GM12878 (cell line): ENCODE measurements at regions not wholly inside any gene's neighbourhood (a gene's known extent, or its start where the extent isn't known, plus 50 kb on each side); places are given as distances from the start of the nearest gene placed in this dataset.

Source experiments
- ATAC-seq: fragments of 200-7000 bp; cut with Tn5 transposase; 3 replicates; pipeline ENCODE4 v1.9.1; 2020; ENCODE audit warnings: mild to moderate bottlenecking, moderate library complexity
- BruUV-seq: library from RNA; stranded (reverse); fragments of 400-500 nt; replicated peaks from 2 replicates; lab custom pipeline; 2021; lab: Mats Ljungman, UMichigan
- CTCF ChIA-PET: fragments of 300-600 bp; sonication (Branson Sonifier 250); formaldehyde crosslinking; extraction: SDS; loops from one replicate; lab custom pipeline; 2021; ENCODE audit warnings: inconsistent platforms; lab: Yijun Ruan, JAX
- POLR2A ChIA-PET: fragments of 350-600 bp; formaldehyde crosslinking; extraction: SDS; loops from one replicate; lab custom pipeline; 2021; ENCODE audit warnings: inconsistent platforms; lab: Charles Lee
- RAD21 ChIA-PET: fragments of 300-600 bp; sonication (Branson Sonifier 250); formaldehyde crosslinking; loops from one replicate; lab custom pipeline; 2023; ENCODE audit warnings: antibody characterized with exemption; ENCODE audit not compliant: unreplicated experiment; lab: Charles Lee
- SMC1A ChIA-PET: fragments of 300-600 bp; sonication (Branson Sonifier 250); formaldehyde crosslinking; loops from one replicate; lab custom pipeline; 2023; ENCODE audit not compliant: unreplicated experiment, uncharacterized antibody; lab: Charles Lee
- DNase-seq: peaks from one replicate; pipeline ENCODE4 v3.0.0-alpha.2; 2011; ENCODE audit warnings: low read depth, low spot score
- FAIRE-seq: peaks from 3 replicates; lab custom pipeline; 2011; peaks lifted over from hg19 to GRCh38; lab: Jason Lieb, UNC
- H2AFZ ChIP-seq: 2 replicates; pipeline ENCODE4 v1.6.0; 2011; ENCODE audit warnings: low read depth, low read length, control low read depth; ENCODE audit not compliant: control insufficient read depth
- H3K27ac ChIP-seq: 2 replicates; pipeline ENCODE4 v1.5.1; 2011; ENCODE audit warnings: control low read depth; ENCODE audit not compliant: control insufficient read depth, insufficient read depth
- H3K27me3 ChIP-seq, 2 experiments: replicated peaks in 1 of 2; 2 replicates each; pipeline versions ENCODE4 v1.6.0 to v1.6.1; 2011; ENCODE audit warnings: low read length in 1 of 2; ENCODE audit not compliant: control insufficient read depth in 2 of 2, insufficient read depth in 2 of 2
- H3K36me3 ChIP-seq, 2 experiments: 2 replicates each; pipeline ENCODE4 v1.5.1; 2011; ENCODE audit warnings: low read length in 1 of 2; ENCODE audit not compliant: control insufficient read depth in 2 of 2, insufficient read depth in 2 of 2
- H3K4me1 ChIP-seq: 2 replicates; pipeline ENCODE4 v1.6.1; 2011; ENCODE audit warnings: mild to moderate bottlenecking, low read length, moderate library complexity, mixed read lengths; ENCODE audit not compliant: control insufficient read depth, insufficient read depth
- H3K4me2 ChIP-seq: 2 replicates; pipeline ENCODE4 v1.6.0; 2011; ENCODE audit warnings: control low read depth; ENCODE audit not compliant: control insufficient read depth, insufficient read depth
- H3K4me3 ChIP-seq: fragments of 200-600 bp; sonication (generic); 2 replicates; pipeline ENCODE4 v1.5.1; 2016
- H3K79me2 ChIP-seq: 2 replicates; pipeline ENCODE4 v1.6.0; 2011; ENCODE audit warnings: low read length; ENCODE audit not compliant: control insufficient read depth, insufficient read depth
- H3K9ac ChIP-seq: 2 replicates; pipeline ENCODE4 v1.8.0; 2011; ENCODE audit warnings: low read length, control low read depth, mixed read lengths; ENCODE audit not compliant: control insufficient read depth, insufficient read depth
- H3K9me3 ChIP-seq: replicated peaks from 3 replicates; pipeline ENCODE4 v1.5.1; 2011; ENCODE audit warnings: mild to moderate bottlenecking, low read length; ENCODE audit not compliant: control insufficient read depth, insufficient read depth
- H4K20me1 ChIP-seq: 2 replicates; pipeline ENCODE4 v1.6.0; 2011; ENCODE audit not compliant: control insufficient read depth, insufficient read depth
- ATF3 ChIP-seq: IDR thresholded peaks from 2 replicates; pipeline ENCODE4 v1.6.1; 2011; ENCODE audit warnings: low read depth, mild to moderate bottlenecking, low read length, moderate library complexity, borderline replicate concordance; ENCODE audit errors: extremely low read depth
- BCLAF1 ChIP-seq: fragments of 450-650 bp; IDR thresholded peaks from 2 replicates; pipeline ENCODE4 v1.6.1; 2017; ENCODE audit warnings: antibody characterized with exemption, mild to moderate bottlenecking, moderate library complexity
- CBX3 ChIP-seq: fragments of 200-600 bp; sonication (generic); IDR thresholded peaks from 2 replicates; pipeline ENCODE4 v1.6.1; 2016; ENCODE audit warnings: low read depth, borderline replicate concordance
- CBX5 ChIP-seq: sonication (generic); IDR thresholded peaks from 2 replicates; pipeline ENCODE4 v1.6.1; 2016; ENCODE audit warnings: low read depth, moderate library complexity, mild to moderate bottlenecking, inconsistent platforms
- CHD1 ChIP-seq: IDR thresholded peaks from 2 replicates; pipeline ENCODE4 v1.6.1; 2012; ENCODE audit warnings: low read depth, low read length, improper control_type of control experiment
- EED ChIP-seq: sonication (generic); IDR thresholded peaks from 2 replicates; pipeline ENCODE4 v1.6.1; 2016; ENCODE audit warnings: antibody characterized with exemption, low read depth
- NBN ChIP-seq: fragments of 450-650 bp; IDR thresholded peaks from 2 replicates; pipeline ENCODE4 v1.6.1; 2016
- PAX5 ChIP-seq: IDR thresholded peaks from 2 replicates; pipeline ENCODE4 v1.6.1; 2011; ENCODE audit warnings: low read depth, low read length, borderline replicate concordance
- RAD21 ChIP-seq: IDR thresholded peaks from 2 replicates; pipeline ENCODE4 v1.6.1; 2011; ENCODE audit warnings: mild to moderate bottlenecking, low read depth, low read length, moderate library complexity; ENCODE audit not compliant: insufficient read depth
- SMARCA5 ChIP-seq: fragments of 450-650 bp; IDR thresholded peaks from 2 replicates; pipeline ENCODE4 v1.6.1; 2017; ENCODE audit warnings: mild to moderate bottlenecking
- SPI1 ChIP-seq: IDR thresholded peaks from 2 replicates; pipeline ENCODE4 v1.6.1; 2011; ENCODE audit warnings: low read depth, mild to moderate bottlenecking, low read length, moderate library complexity, borderline replicate concordance; ENCODE audit not compliant: insufficient read depth
- SRF ChIP-seq, 2 experiments: IDR thresholded peaks; 2 replicates each; pipeline ENCODE4 v1.6.1; 2011; ENCODE audit warnings: low read depth in 2 of 2, low read length in 2 of 2, mild to moderate bottlenecking in 1 of 2, moderate library complexity in 1 of 2
- USF1 ChIP-seq: IDR thresholded peaks from 2 replicates; pipeline ENCODE4 v1.6.1; 2011; ENCODE audit warnings: borderline replicate concordance, low read depth, mild to moderate bottlenecking, moderate library complexity, mixed read lengths, low read length; ENCODE audit not compliant: insufficient read depth; ENCODE audit errors: extremely low read length
- ZSCAN29 ChIP-seq: fragments of 450-650 bp; IDR thresholded peaks from 2 replicates; pipeline ENCODE4 v1.6.1; 2017; ENCODE audit warnings: mild to moderate bottlenecking, moderate library complexity
- in situ Hi-C: fragments of 300-500 bp; cut with MboI; formaldehyde crosslinking; loops from 9 replicates; pipeline ENCODE4 v1.14.3; 2018; ENCODE audit warnings: mixed read lengths
- intact Hi-C: fragments of 100-400 bp; cut with micrococcal nuclease; formaldehyde crosslinking; loops from one replicate; pipeline ENCODE4 v1.14.2; 2022; ENCODE audit not compliant: unreplicated experiment

GRCh38 chr1:189538271-189538670 is 939.4 kb downstream of the BRINP3 start (continued):
- TF ChIP-seq NBN (no peak), CHD1 (no peak), RAD21 (no peak), PAX5 (no peak), ATF3 (no peak)

GRCh38 chr1:189550498-189550897 is 927.2 kb downstream of the BRINP3 start:
- H3K4me1 ChIP-seq: no peaks in the 10 kb centered on the region
- no peak overlapping the region for H3K27ac ChIP-seq
- FAIRE-seq (no peak), ATAC-seq (no peak), DNase-seq (no peak)
- no peak overlapping the region for H2AFZ ChIP-seq
- no peaks in the 10 kb centered on the region for H3K9me3 ChIP-seq
- H3K4me2 ChIP-seq: no peak overlapping the region
- in situ Hi-C loops (no loop called here), intact Hi-C loops (no loop called here)
- no peaks in the 10 kb centered on the region for H3K36me3 ChIP-seq
- H4K20me1 ChIP-seq: no peaks in the 10 kb centered on the region
- TF ChIP-seq ZSCAN29 (no peak), SPI1 (no peak), CBX3 (no peak), USF1 (no peak), SRF (IDR thresholded peaks at IDR 0.05; ENCODE audit: low read depth in 2 of 2, low read length in 2 of 2) (no peak), CBX5 (no peak), BCLAF1 (no peak), EED (no peak), SMARCA5 (no peak)
- ChIA-PET CTCF (no interaction called here), POLR2A (interaction anchor here (0.6 kb wide), 1 partner anchor 19 kb away, joined by 4 read pairs; no protein-coding TSS in a partner anchor), RAD21 (no interaction called here), SMC1A (no interaction called here)
- H3K27me3 ChIP-seq: no peaks in the 10 kb centered on the region
- no peaks in the 10 kb centered on the region for H3K79me2 ChIP-seq
- BruUV-seq: no TSS peak
- H3K4me3 ChIP-seq: no peak overlapping the region
- no peak overlapping the region for H3K9ac ChIP-seq
